ENCODE measurements at regions not wholly inside any gene's neighbourhood (a gene's known extent, or its start where the extent isn't known, plus 50 kb on each side); places are given as distances from the start of the nearest gene placed in this dataset.

DNA sequence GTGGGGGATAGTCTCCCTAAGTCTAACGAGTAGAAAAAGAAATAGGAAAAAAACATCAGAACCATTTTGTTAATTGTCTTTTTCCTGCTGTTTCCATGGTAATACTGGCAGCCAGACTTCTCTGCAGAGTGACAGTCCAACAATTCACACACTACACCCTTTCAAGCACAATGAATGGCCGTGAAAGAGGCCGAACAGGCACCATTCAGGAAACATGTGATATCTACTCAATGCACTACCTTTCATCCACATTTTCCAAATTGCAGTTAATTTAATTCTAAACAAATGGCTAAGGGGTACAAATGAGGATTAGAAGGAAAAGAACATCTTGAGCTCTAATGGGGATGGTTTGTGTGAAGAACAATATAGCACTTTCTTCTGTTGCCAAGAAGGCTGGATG lies 358.5 kb upstream of the ANKRD30A start:
- Histone ChIP-seq H3K9me3 (ENCODE audit: control insufficient read depth in 4 of 4, insufficient read depth in 3 of 4, low read length in 3 of 4) (no peaks in the 10 kb centered on the region), H3K9ac (ENCODE audit: insufficient read depth in 1 of 2, low read length in 2 of 2) (no peak overlapping the region), H3K36me3 (ENCODE audit: control insufficient read depth in 4 of 4, insufficient read depth in 4 of 4, low read length in 4 of 4) (no peaks in the 10 kb centered on the region), H3K27ac (ENCODE audit: low read depth in 1 of 2, low read length in 1 of 2) (no peak overlapping the region), H3K4me3 (no peak overlapping the region), H3K4me1 (ENCODE audit: control insufficient read depth in 5 of 5, insufficient read depth in 5 of 5, low read length in 5 of 5) (peaks cover 0 to 16% (median 0%) of the 10 kb centered on the region in 5 donors), H3K27me3 (ENCODE audit: control insufficient read depth in 3 of 3, insufficient read depth in 3 of 3, low read length in 2 of 3) (no peaks in the 10 kb centered on the region)
- WGBS, 2 donors, result 79 to 80% methylated on average over 3 of the region's 3 CpGs
- DNase-seq (peak in 2 of 3 donors; percentile 26 to 29), ATAC-seq (ENCODE audit: insufficient read depth, low FRiP score) (no peak)
- TF ChIP-seq, protein P1, sequence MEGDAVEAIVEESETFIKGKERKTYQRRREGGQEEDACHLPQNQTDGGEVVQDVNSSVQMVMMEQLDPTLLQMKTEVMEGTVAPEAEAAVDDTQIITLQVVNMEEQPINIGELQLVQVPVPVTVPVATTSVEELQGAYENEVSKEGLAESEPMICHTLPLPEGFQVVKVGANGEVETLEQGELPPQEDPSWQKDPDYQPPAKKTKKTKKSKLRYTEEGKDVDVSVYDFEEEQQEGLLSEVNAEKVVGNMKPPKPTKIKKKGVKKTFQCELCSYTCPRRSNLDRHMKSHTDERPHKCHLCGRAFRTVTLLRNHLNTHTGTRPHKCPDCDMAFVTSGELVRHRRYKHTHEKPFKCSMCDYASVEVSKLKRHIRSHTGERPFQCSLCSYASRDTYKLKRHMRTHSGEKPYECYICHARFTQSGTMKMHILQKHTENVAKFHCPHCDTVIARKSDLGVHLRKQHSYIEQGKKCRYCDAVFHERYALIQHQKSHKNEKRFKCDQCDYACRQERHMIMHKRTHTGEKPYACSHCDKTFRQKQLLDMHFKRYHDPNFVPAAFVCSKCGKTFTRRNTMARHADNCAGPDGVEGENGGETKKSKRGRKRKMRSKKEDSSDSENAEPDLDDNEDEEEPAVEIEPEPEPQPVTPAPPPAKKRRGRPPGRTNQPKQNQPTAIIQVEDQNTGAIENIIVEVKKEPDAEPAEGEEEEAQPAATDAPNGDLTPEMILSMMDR (IDR thresholded peaks at IDR 0.05; ENCODE audit: control extremely low read depth, extremely low read depth), result no peak

DNA sequence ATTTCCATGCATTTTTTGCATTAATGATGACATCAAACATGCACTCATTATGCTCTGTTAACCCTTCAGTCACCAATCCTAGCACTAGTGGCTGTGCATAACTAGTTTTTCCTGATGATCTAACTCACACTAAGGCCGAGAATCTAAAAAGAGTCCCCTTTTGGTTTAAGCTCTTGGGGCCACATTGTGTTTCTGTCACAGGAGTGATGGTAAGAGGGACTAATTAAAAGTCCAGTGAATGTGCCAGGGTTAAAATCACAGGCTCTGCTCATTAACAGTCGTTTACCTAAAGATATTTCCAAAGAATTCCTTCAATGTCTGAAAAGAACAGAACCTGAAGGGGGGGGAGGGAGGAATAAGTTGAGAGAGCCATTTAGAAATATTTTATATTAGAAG lies 359.0 kb upstream of the ANKRD30A start:
- DNase-seq, result no peak
- H3K9ac ChIP-seq (ENCODE audit: insufficient read depth in 1 of 2, low read length in 2 of 2), result no peak overlapping the region
- no peak overlapping the region for H3K4me3 ChIP-seq
- 63 to 74% methylated on average over 2 of the region's 2 CpGs for WGBS, 2 donors
- H3K27ac ChIP-seq (ENCODE audit: low read depth in 1 of 2, low read length in 1 of 2), result no peak overlapping the region
- H3K4me1 ChIP-seq (ENCODE audit: control insufficient read depth in 5 of 5, insufficient read depth in 5 of 5, low read length in 5 of 5), result peaks cover 0 to 16% (median 0%) of the 10 kb centered on the region in 5 donors
- no peaks in the 10 kb centered on the region for H3K9me3 ChIP-seq (ENCODE audit: control insufficient read depth in 4 of 4, insufficient read depth in 3 of 4, low read length in 3 of 4)
- no peaks in the 10 kb centered on the region for H3K36me3 ChIP-seq (ENCODE audit: control insufficient read depth in 4 of 4, insufficient read depth in 4 of 4, low read length in 4 of 4)
- no peak for ATAC-seq (ENCODE audit: insufficient read depth, low FRiP score)
- H3K27me3 ChIP-seq (ENCODE audit: control insufficient read depth in 3 of 3, insufficient read depth in 3 of 3, low read length in 2 of 3), result no peaks in the 10 kb centered on the region
- TF ChIP-seq, protein P1 (IDR thresholded peaks at IDR 0.05; ENCODE audit: control extremely low read depth, extremely low read depth), result no peak

DNA sequence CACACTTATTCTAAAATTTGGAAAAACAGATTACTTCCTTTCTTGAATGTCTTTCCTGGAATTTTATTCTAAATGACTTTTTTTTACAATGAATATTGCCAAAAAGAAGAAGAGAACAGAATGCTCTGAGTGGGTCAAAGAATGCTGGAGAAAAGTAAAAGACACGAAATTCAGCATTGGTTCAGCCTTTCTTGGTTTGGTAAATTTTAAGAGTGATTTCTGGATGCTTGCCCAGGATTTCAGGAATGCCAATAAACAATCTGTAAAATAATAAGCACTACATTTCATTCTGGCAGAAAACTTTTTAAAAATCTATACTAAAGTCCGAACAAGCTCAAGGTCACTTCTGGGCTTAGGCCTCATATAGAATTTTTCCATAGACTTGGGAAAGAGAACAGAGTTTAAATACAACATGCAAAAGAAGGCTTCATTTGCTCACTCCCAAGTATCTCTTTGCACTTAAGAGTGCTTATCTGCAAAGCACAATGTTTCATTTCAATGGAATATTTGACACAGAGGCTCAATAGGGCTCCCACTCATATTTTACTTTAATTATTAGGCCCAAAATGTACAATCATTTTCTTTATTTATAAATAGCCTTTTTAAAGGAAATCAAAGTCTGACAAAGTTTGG lies 359.5 kb upstream of the ANKRD30A start:
- 42 to 60% methylated on average over 2 of the region's 2 CpGs for WGBS, 2 donors

More for the DNA sequence above, 359.5 kb upstream of the ANKRD30A start:
- H3K27ac ChIP-seq (ENCODE audit: low read depth in 1 of 2, low read length in 1 of 2), result no peak overlapping the region
- H3K4me3 ChIP-seq, result no peak overlapping the region
- DNase-seq (peak in 2 of 3 donors; percentile 45 to 49), ATAC-seq (ENCODE audit: insufficient read depth, low FRiP score) (no peak)
- no peak overlapping the region for H3K9ac ChIP-seq (ENCODE audit: insufficient read depth in 1 of 2, low read length in 2 of 2)
- H3K27me3 ChIP-seq (ENCODE audit: control insufficient read depth in 3 of 3, insufficient read depth in 3 of 3, low read length in 2 of 3), result no peaks in the 10 kb centered on the region
- TF ChIP-seq, protein P1 (IDR thresholded peaks at IDR 0.05; ENCODE audit: control extremely low read depth, extremely low read depth), result no peak
- H3K4me1 ChIP-seq (ENCODE audit: control insufficient read depth in 5 of 5, insufficient read depth in 5 of 5, low read length in 5 of 5), result peaks cover 0 to 16% (median 0%) of the 10 kb centered on the region in 5 donors
- no peaks in the 10 kb centered on the region for H3K9me3 ChIP-seq (ENCODE audit: control insufficient read depth in 4 of 4, insufficient read depth in 3 of 4, low read length in 3 of 4)
- no peaks in the 10 kb centered on the region for H3K36me3 ChIP-seq (ENCODE audit: control insufficient read depth in 4 of 4, insufficient read depth in 4 of 4, low read length in 4 of 4)
